ENCODE measurements at regions not wholly inside any gene's neighbourhood (a gene's known extent, or its start where the extent isn't known, plus 50 kb on each side); places are given as distances from the start of the nearest gene placed in this dataset.
"Not testable (repeated sequence)": the region's sequence is repeated elsewhere in the genome, so short reads cannot be mapped to it uniquely, and the experiment has no call there.

DNA sequence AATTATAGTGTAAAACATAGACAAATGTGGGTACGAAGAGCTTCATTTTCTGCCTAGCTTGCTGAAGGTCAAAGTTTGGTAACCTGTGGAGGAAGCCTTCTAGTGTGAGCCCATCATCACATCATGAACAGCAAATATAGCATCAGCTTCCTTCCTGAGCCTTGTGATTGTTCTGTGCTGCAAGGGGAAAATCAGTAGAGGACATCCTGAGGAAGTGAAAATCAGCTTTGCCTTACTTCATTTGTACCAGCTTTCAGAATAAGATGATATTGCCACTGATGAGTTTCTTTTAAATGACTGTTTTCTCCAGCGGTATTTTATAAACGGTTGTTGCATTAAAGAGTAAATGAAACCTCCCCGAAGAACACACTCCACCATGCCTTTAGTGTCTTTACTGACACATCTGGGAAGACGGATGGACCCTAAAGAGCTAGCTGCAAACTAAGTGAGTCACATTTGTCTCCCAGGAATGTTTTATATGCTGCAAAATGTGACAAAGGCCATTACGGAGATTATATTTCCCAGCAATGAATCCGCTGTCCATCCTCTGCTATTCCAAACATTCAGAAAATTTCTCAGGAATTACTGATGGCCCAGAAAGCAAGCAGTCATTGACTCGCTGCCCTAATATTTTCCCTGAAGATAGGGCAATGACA lies 1272.8 kb downstream of the SUCLG1 start:
- Histone ChIP-seq H3K4me3 (no peak overlapping the region), H3K27me3 (no peaks in the 10 kb centered on the region), H3K27ac (no peak overlapping the region), H3K36me3 (no peaks in the 10 kb centered on the region), H3K9me3 (no peaks in the 10 kb centered on the region), H3K4me1 (no peaks in the 10 kb centered on the region)
- intact Hi-C loops (cut with DNase I; ENCODE audit: low total_unique reads) = no loop called here
- no peak for DNase-seq (ENCODE audit: low spot score in 2 of 2)
- TF ChIP-seq POLR2A (IDR thresholded peaks at IDR 0.05) (no peak), POLR2AphosphoS5 (IDR thresholded peaks at IDR 0.05) (no peak)
- TF ChIP-seq, protein P1, sequence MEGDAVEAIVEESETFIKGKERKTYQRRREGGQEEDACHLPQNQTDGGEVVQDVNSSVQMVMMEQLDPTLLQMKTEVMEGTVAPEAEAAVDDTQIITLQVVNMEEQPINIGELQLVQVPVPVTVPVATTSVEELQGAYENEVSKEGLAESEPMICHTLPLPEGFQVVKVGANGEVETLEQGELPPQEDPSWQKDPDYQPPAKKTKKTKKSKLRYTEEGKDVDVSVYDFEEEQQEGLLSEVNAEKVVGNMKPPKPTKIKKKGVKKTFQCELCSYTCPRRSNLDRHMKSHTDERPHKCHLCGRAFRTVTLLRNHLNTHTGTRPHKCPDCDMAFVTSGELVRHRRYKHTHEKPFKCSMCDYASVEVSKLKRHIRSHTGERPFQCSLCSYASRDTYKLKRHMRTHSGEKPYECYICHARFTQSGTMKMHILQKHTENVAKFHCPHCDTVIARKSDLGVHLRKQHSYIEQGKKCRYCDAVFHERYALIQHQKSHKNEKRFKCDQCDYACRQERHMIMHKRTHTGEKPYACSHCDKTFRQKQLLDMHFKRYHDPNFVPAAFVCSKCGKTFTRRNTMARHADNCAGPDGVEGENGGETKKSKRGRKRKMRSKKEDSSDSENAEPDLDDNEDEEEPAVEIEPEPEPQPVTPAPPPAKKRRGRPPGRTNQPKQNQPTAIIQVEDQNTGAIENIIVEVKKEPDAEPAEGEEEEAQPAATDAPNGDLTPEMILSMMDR (IDR thresholded peaks at IDR 0.05) = no peak

DNA sequence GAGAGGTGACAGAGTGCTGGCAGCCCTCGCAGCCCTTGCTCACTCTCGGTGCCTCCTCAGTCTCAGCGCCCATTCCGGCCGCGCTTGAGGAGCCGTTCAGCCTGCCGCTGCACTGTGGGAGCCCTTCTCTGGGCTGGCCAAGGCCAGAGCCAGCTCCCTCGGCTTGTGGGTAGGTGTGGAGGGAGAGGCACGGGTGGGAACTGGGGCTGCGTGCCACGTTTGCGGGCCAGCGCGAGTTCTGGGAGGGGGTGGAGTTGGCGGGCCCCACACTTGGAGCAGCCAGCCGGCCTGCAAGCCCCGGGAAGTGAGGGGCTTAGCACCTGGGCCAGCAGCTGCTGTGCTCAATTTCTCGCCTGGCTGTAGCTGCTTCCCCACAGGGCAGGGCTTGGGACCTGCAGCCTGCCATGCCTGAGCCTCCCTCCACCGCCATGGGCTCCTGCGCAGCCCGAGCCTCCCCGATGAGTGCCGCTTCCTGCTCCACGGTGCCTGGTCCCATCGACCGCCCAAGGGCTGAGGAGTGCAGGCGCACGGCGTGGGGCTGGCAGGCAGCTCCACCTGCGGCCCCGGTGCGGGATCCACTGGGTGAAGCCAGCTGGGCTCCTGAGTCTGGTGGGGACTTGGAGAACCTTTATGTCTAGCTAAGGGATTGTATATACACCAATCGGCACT lies 1278.1 kb downstream of the SUCLG1 start:
- H3K27me3 ChIP-seq; H3K9me3 ChIP-seq; H3K36me3 ChIP-seq; H3K27ac ChIP-seq; DNase-seq (ENCODE audit: low spot score in 2 of 2); intact Hi-C loops (cut with DNase I; ENCODE audit: low total_unique reads); H3K4me3 ChIP-seq; H3K4me1 ChIP-seq: not testable (repeated sequence)

DNA sequence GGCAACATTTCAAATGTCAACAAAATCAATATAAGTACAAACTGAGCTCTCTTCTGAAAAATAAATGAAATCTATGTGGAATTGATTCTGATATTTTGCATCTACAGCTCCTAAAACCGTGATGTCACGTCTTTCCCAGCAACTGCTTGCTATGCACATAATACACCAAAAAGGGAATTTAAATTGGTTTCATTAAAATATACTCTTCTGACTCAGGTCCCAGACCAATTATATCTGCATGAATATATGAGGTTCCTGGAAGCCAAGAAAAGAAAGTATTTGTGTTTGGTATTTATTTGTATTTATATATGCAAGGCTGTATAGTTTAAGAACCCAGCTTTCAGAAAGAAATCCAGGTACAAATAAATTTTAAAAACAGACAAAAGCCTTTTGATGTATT lies 1282.5 kb downstream of the SUCLG1 start:
- H3K9me3 ChIP-seq = peaks cover 0 to 4% of the 10 kb centered on the region in 2 donors
- TF ChIP-seq POLR2A (IDR thresholded peaks at IDR 0.05) = no peak
- TF ChIP-seq POLR2AphosphoS5 (IDR thresholded peaks at IDR 0.05) = no peak
- TF ChIP-seq, protein P1 (IDR thresholded peaks at IDR 0.05) = no peak
- H3K36me3 ChIP-seq = no peaks in the 10 kb centered on the region
- H3K27ac ChIP-seq = no peak overlapping the region
- no peaks in the 10 kb centered on the region for H3K27me3 ChIP-seq
- intact Hi-C loops (cut with DNase I; ENCODE audit: low total_unique reads) = no loop called here
- no peaks in the 10 kb centered on the region for H3K4me1 ChIP-seq
- DNase-seq (ENCODE audit: low spot score in 2 of 2) = no peak
- no peak overlapping the region for H3K4me3 ChIP-seq

DNA sequence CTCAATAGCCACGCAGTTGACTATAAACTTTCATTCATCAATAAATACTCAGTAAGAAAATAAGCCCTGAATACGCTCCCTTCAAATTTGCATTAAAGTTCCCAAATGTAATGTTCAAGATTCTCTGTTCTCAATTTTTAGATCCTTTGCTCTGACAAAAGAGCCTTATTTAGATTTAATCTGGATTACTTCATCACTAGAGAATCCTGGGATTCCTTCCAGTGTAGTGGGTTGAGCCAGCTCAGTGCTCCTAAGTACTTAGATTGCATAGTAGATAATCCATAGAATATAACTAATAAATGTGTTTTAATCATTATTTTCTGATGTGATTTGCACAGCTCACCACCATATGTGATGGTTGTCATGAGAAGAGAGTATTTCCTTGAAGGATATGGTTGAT lies 1286.2 kb downstream of the SUCLG1 start:
- no peaks in the 10 kb centered on the region for H3K27me3 ChIP-seq
- no peaks in the 10 kb centered on the region for H3K4me1 ChIP-seq
- no peak overlapping the region for H3K27ac ChIP-seq
- intact Hi-C loops (cut with DNase I; ENCODE audit: low total_unique reads) = no loop called here
- no peaks in the 10 kb centered on the region for H3K9me3 ChIP-seq
- no peak for DNase-seq (ENCODE audit: low spot score in 2 of 2)
- no peak for TF ChIP-seq POLR2AphosphoS5 (IDR thresholded peaks at IDR 0.05)
- TF ChIP-seq POLR2A (IDR thresholded peaks at IDR 0.05) = no peak
- TF ChIP-seq, protein P1 (IDR thresholded peaks at IDR 0.05) = no peak
- no peak overlapping the region for H3K4me3 ChIP-seq
- H3K36me3 ChIP-seq = no peaks in the 10 kb centered on the region

DNA sequence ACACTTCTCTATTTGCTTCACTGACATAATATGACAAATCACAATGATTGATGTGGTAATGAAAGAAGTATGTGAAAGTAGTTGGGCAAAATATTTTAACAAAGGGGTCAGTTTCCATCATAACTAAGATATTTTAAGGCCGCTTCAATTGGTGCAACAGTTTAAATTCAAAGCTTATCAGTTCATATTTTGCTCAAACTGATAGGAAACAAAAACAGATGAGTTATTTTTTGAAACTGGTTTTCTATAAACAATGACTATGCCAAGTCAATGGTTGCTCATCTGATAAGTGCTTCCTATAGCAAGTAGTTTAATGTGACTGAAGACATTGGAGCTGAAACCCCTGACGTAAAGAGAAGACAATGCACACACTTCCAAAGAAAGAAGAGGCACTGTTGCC lies 1290.7 kb downstream of the SUCLG1 start:
- no peak for DNase-seq (ENCODE audit: low spot score in 2 of 2)

More for the DNA sequence above, 1290.7 kb downstream of the SUCLG1 start:
- Histone ChIP-seq H3K36me3 (no peaks in the 10 kb centered on the region), H3K9me3 (no peaks in the 10 kb centered on the region), H3K27ac (no peak overlapping the region), H3K27me3 (no peaks in the 10 kb centered on the region), H3K4me1 (no peaks in the 10 kb centered on the region), H3K4me3 (no peak overlapping the region)
- intact Hi-C loops (cut with DNase I; ENCODE audit: low total_unique reads) = no loop called here
- no peak for TF ChIP-seq POLR2A (IDR thresholded peaks at IDR 0.05)
- TF ChIP-seq, protein P1 (IDR thresholded peaks at IDR 0.05) = no peak
- TF ChIP-seq POLR2AphosphoS5 (IDR thresholded peaks at IDR 0.05) = no peak

Data from breast epithelium (tissue), 4 donors.